ENCODE measurements at regions not wholly inside any gene's neighbourhood (a gene's known extent, or its start where the extent isn't known, plus 50 kb on each side); places are given as distances from the start of the nearest gene placed in this dataset.

- Mint-ChIP-seq H3K9me3 (no peaks in the 10 kb centered on the region), H3K4me3 (no peak overlapping the region), H3K36me3 (no peaks in the 10 kb centered on the region), H3K4me1 (no peaks in the 10 kb centered on the region), H3K27me3 (no peaks in the 10 kb centered on the region), H3K27ac (no peak overlapping the region)
- CTCF ChIA-PET, result no interaction called here
- DNase-seq, result no peak
Measured at GRCh38 chr5:147148715-147149114, 86.1 kb upstream of the STK32A start.

GRCh38 chr5:147152086-147152485 is 82.7 kb upstream of the STK32A start:
- Mint-ChIP-seq H3K36me3 (no peaks in the 10 kb centered on the region), H3K27me3 (no peaks in the 10 kb centered on the region), H3K4me1 (no peaks in the 10 kb centered on the region), H3K4me3 (no peak overlapping the region), H3K9me3 (no peaks in the 10 kb centered on the region), H3K27ac (no peak overlapping the region)
- CTCF ChIA-PET, result interaction anchor here (0.6 kb wide), 1 partner anchor 105 kb away, joined by 3 read pairs; no protein-coding TSS in a partner anchor
- no peak for DNase-seq

GRCh38 chr5:147154809-147155208 is 80.0 kb upstream of the STK32A start:
- H3K27me3 Mint-ChIP-seq, result no peaks in the 10 kb centered on the region
- CTCF ChIA-PET, result no interaction called here
- no peaks in the 10 kb centered on the region for H3K9me3 Mint-ChIP-seq
- H3K36me3 Mint-ChIP-seq, result no peaks in the 10 kb centered on the region
- DNase-seq, result no peak
- no peak overlapping the region for H3K4me3 Mint-ChIP-seq
- no peak overlapping the region for H3K27ac Mint-ChIP-seq
- H3K4me1 Mint-ChIP-seq, result no peaks in the 10 kb centered on the region

- CTCF ChIA-PET, result interaction anchor here (1.3 to 1.6 kb wide), 2 partner anchors 33 to 590 kb away, joined by 3 to 5 read pairs; no protein-coding TSS in a partner anchor
- Mint-ChIP-seq H3K27ac (no peak overlapping the region), H3K4me3 (no peak overlapping the region), H3K36me3 (no peaks in the 10 kb centered on the region), H3K27me3 (no peaks in the 10 kb centered on the region), H3K9me3 (no peaks in the 10 kb centered on the region), H3K4me1 (no peaks in the 10 kb centered on the region)
- no peak for DNase-seq
Measured at GRCh38 chr5:147156012-147156411, 78.8 kb upstream of the STK32A start.

- no peaks in the 10 kb centered on the region for H3K36me3 Mint-ChIP-seq
- H3K9me3 Mint-ChIP-seq, result no peaks in the 10 kb centered on the region
- CTCF ChIA-PET, result no interaction called here
- H3K4me3 Mint-ChIP-seq, result no peak overlapping the region
- no peak overlapping the region for H3K27ac Mint-ChIP-seq
- DNase-seq, result no peak
- H3K4me1 Mint-ChIP-seq, result no peaks in the 10 kb centered on the region
- no peaks in the 10 kb centered on the region for H3K27me3 Mint-ChIP-seq
Measured at GRCh38 chr5:147160902-147161700, 73.7 kb upstream of the STK32A start.

GRCh38 chr5:147162740-147163139 is 72.1 kb upstream of the STK32A start:
- Mint-ChIP-seq H3K27me3 (no peaks in the 10 kb centered on the region), H3K36me3 (no peaks in the 10 kb centered on the region), H3K4me3 (no peak overlapping the region), H3K4me1 (no peaks in the 10 kb centered on the region), H3K9me3 (no peaks in the 10 kb centered on the region), H3K27ac (no peak overlapping the region)
- CTCF ChIA-PET, result no interaction called here
- no peak for DNase-seq

- DNase-seq, result no peak
- Mint-ChIP-seq H3K4me3 (no peak overlapping the region), H3K36me3 (no peaks in the 10 kb centered on the region), H3K9me3 (no peaks in the 10 kb centered on the region), H3K27me3 (no peaks in the 10 kb centered on the region), H3K4me1 (peaks cover 2% of the 10 kb centered on the region), H3K27ac (no peak overlapping the region)
- CTCF ChIA-PET, result no interaction called here
Measured at GRCh38 chr5:147167529-147167928, 67.3 kb upstream of the STK32A start.

- CTCF ChIA-PET, result interaction anchor here (1.3 kb wide), 1 partner anchor 20 kb away, joined by 3 read pairs; no protein-coding TSS in a partner anchor
- no peaks in the 10 kb centered on the region for H3K36me3 Mint-ChIP-seq
- H3K4me3 Mint-ChIP-seq, result no peak overlapping the region
- no peaks in the 10 kb centered on the region for H3K9me3 Mint-ChIP-seq
- no peaks in the 10 kb centered on the region for H3K27me3 Mint-ChIP-seq
- H3K27ac Mint-ChIP-seq, result no peak overlapping the region
- DNase-seq, result no peak
- H3K4me1 Mint-ChIP-seq, result peaks cover 2% of the 10 kb centered on the region
Measured at GRCh38 chr5:147168578-147169327, 66.1 kb upstream of the STK32A start.

GRCh38 chr5:147169399-147169798 is 65.4 kb upstream of the STK32A start:
- CTCF ChIA-PET, result interaction anchor here (1.3 kb wide), 1 partner anchor 19 kb away, joined by 3 read pairs; no protein-coding TSS in a partner anchor
- no peaks in the 10 kb centered on the region for H3K27me3 Mint-ChIP-seq
- H3K4me1 Mint-ChIP-seq, result peaks cover 2% of the 10 kb centered on the region
- no peaks in the 10 kb centered on the region for H3K36me3 Mint-ChIP-seq
- no peak overlapping the region for H3K4me3 Mint-ChIP-seq
- H3K27ac Mint-ChIP-seq, result no peak overlapping the region
- no peaks in the 10 kb centered on the region for H3K9me3 Mint-ChIP-seq
- DNase-seq, result no peak

- Mint-ChIP-seq H3K27ac (no peak overlapping the region), H3K4me1 (peaks cover 2% of the 10 kb centered on the region), H3K4me3 (no peak overlapping the region), H3K9me3 (no peaks in the 10 kb centered on the region), H3K36me3 (no peaks in the 10 kb centered on the region), H3K27me3 (no peaks in the 10 kb centered on the region)
- no peak for DNase-seq
- CTCF ChIA-PET, result interaction anchor here (1.3 kb wide), 1 partner anchor 19 kb away, joined by 3 read pairs; no protein-coding TSS in a partner anchor
Measured at GRCh38 chr5:147169901-147170300, 64.9 kb upstream of the STK32A start.

- H3K4me1 Mint-ChIP-seq, result peaks cover 2% of the 10 kb centered on the region
Measured at GRCh38 chr5:147170603-147171002, 64.2 kb upstream of the STK32A start.

GRCh38 chr5:147174671-147175265 is 60.1 kb upstream of the STK32A start:
- no peaks in the 10 kb centered on the region for H3K36me3 Mint-ChIP-seq
- H3K9me3 Mint-ChIP-seq, result no peaks in the 10 kb centered on the region
- no peak overlapping the region for H3K4me3 Mint-ChIP-seq
- no peak for DNase-seq
- CTCF ChIA-PET, result no interaction called here
- H3K27ac Mint-ChIP-seq, result no peak overlapping the region
- no peaks in the 10 kb centered on the region for H3K27me3 Mint-ChIP-seq
- peaks cover 2% of the 10 kb centered on the region for H3K4me1 Mint-ChIP-seq

More at GRCh38 chr5:147170603-147171002, 64.2 kb upstream of the STK32A start:
- Mint-ChIP-seq H3K9me3 (no peaks in the 10 kb centered on the region), H3K36me3 (no peaks in the 10 kb centered on the region), H3K4me3 (no peak overlapping the region), H3K27ac (no peak overlapping the region), H3K27me3 (no peaks in the 10 kb centered on the region)
- no peak for DNase-seq
- CTCF ChIA-PET, result no interaction called here

GRCh38 chr5:147175516-147176097 is 59.2 kb upstream of the STK32A start:
- no peaks in the 10 kb centered on the region for H3K27me3 Mint-ChIP-seq
- no peak overlapping the region for H3K27ac Mint-ChIP-seq
- CTCF ChIA-PET, result interaction anchor here (1.3 to 1.5 kb wide), 2 partner anchors 12 to 13 kb away, joined by 3 to 4 read pairs; no protein-coding TSS in a partner anchor
- no peaks in the 10 kb centered on the region for H3K36me3 Mint-ChIP-seq
- H3K9me3 Mint-ChIP-seq, result no peaks in the 10 kb centered on the region
- DNase-seq, result no peak
- H3K4me3 Mint-ChIP-seq, result no peak overlapping the region
- H3K4me1 Mint-ChIP-seq, result peaks cover 2% of the 10 kb centered on the region

GRCh38 chr5:147176422-147176821 is 58.4 kb upstream of the STK32A start:
- Mint-ChIP-seq H3K4me3 (no peak overlapping the region), H3K4me1 (no peaks in the 10 kb centered on the region), H3K9me3 (no peaks in the 10 kb centered on the region), H3K27ac (no peak overlapping the region), H3K36me3 (no peaks in the 10 kb centered on the region), H3K27me3 (no peaks in the 10 kb centered on the region)
- CTCF ChIA-PET, result interaction anchor here (1.3 to 1.5 kb wide), 2 partner anchors 11 to 13 kb away, joined by 3 to 4 read pairs; no protein-coding TSS in a partner anchor
- no peak for DNase-seq

All from activated naive CD4-positive, alpha-beta T cell treated with anti-CD3 and anti-CD28 coated beads, Interleukin-2, amount 10 ng/mL, durations not matched to agents 7 days and 5 days (primary cell).